DMS53 treated with DMSO at 0.1 percent for 48 hours (cell line): ENCODE measurements at regions not wholly inside any gene's neighbourhood (a gene's known extent, or its start where the extent isn't known, plus 50 kb on each side); places are given as distances from the start of the nearest gene placed in this dataset.

Source experiments
- DNase-seq: peaks from one replicate; lab custom pipeline; 2025; ENCODE audit not compliant: unreplicated experiment; lab: John Stamatoyannopoulos, UW

DNA sequence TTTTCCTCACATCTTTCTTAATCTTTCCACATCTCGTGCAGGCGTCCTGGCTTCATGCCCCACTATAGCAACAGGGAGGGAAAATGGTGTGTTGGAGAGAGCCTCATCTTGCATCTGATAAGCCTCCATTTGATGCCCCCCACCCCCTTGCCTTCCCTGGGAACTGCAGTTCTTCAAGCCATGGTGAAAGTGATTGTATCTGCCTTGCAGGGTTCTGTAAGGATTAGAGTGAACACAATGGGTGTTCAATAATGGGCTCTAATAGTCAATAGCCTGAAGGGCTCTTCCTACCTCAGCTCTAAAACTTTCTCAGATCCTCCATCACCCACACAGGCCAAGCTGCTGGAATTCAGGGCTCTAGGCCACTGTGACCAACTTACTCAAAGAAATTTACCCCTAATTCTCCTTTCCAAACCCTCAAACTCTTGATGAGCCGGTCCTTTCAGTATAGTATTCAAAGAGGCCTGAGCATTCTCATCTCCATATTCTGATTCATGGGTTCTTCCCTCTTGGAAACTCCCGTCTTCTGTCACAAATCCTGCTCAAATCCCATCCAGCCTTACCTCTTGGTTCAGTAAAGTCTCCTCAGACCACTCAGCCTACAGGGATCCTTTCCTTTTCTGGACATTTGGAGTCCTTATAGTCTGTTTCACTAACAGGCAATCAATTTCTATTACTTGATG lies 128.3 kb upstream of the TRIM2 start:
- no peak for DNase-seq

DNA sequence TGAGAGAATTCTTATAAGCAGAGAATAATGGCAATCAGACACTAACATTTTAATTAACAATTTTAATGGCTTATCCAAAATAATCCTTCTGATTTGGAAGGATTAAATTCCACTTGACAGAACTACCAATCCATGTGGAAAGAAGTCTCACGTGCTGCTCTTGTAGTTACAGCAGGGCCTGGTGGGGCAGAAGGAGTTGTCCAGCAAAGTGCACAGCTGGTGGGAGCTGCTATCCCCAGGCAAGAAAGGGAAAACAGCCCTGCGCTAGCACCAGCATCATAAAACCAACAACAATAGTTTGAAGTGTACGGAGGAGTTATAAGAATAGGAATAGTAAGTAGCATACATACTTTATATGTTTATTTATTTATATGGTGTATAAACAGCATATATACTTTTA lies 127.4 kb upstream of the TRIM2 start:
- no peak for DNase-seq

DNA sequence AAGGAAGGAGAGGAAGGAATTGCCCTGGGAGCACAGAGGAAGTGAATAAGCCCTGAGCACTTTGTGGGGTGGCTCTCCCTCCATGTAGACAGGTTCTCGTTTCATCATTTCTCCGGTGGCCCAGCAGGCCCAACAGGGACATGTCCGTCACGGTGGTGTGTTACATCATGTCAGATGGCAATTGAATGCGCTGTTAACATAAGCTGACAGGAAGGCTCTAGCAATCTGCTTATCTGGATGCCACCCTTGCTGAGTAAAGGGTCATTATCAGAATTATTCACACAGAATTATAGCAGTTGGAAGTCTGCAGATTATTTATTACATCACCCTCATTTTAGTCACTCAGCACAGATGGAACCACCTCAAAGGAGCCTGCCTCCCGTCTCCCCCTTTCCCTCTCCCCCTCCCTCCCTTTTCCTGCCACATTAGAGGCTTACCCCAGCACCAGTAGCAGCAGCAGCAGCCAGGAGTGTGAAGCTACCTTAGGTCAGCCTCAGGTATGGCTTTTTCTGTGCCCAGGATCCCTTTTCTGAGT lies 124.3 kb upstream of the TRIM2 start:
- no peak for DNase-seq

DNA sequence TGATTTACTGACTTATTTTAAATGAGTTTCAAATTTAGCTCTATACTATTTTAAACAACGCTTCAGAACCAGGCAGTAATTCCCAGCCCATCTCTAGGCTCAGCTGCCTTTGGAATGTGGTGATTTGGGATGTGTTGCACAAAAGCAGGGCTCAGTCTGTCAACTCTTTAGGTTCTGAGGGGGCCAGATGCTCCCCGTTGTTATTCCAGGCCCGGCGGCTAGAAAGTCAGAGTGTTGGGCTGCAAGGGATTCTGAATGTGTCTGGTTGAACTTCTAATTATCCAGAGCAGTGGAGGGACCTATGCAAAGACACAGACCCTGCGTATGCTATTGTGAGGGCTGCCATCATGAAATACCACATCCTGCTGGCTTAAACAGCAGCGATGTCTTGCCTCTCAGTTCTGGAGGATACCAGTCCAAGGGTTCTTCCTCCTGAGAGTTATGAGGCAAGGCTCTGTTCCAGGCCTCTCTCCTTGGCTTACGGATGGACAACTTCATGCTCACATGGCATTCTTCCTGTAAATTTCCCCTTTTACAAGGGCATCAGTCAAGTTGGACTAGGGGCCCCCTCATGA lies 123.2 kb upstream of the TRIM2 start:
- DNase-seq = no peak

DNA sequence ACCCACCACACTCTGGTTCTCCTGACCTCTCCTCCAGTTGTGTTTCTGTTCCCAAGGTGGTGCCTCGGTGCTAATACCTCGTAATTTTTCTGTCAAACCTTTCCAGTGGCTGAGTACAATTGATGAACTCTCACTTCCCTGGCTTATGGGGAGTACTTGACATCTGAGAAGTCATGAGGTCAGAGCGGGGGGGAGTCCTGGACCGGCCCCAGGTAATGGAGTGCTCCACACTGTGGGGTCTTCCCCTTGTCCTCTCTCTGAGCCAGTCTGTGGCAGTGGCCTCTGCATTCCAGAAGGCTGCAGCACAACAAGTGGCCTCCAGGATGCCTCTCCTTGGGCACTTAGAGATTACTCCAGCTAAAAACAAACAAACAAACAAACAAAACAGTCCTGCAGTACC lies 122.5 kb upstream of the TRIM2 start:
- DNase-seq = no peak

DNA sequence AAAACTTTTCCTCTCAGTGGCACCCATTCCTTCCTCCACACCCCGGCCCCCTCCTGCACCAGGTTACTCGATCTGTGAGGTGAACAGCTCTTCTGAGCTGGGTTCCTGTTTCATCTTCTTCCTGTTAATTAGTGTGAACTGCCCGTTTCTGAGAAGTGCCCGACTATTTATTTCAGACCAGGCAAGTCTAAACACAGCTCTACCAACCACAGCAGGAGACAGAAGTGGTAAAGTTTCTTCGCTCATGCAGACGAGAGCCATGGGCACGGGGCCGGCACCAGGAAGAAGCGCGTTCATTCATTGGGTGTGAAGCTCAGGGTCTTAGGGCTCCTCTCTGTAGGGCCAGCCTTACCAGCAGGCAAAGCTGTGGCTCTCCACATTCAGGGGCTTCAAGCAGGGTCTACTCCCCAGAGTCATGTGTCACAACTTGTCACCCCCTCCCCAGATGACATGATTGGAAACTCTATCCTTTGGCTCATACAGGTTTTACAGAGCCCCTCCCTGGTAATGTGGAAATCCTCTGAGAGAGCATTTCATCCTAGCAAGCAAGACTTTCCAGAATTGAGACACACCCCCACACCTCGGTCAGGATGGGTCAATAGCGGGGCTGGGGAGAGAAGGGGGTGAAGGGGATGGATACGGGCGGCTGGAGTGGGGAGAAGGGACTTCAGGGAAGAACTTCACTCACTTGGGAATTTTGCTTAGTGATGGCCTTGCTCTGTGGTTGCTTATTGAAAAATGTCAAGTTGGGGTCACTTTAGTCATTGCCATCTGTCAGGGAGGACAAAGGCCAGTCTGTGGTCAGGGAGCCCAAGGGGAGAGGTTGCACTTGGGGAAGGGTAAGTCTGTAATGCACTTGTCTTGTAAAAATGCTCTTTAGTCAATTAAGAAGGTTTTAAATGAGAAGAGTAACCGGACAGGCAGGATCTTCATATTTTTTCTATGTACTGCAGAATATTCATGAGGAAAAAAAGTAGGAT lies 121.6 kb upstream of the TRIM2 start:
- DNase-seq = no peak

DNA sequence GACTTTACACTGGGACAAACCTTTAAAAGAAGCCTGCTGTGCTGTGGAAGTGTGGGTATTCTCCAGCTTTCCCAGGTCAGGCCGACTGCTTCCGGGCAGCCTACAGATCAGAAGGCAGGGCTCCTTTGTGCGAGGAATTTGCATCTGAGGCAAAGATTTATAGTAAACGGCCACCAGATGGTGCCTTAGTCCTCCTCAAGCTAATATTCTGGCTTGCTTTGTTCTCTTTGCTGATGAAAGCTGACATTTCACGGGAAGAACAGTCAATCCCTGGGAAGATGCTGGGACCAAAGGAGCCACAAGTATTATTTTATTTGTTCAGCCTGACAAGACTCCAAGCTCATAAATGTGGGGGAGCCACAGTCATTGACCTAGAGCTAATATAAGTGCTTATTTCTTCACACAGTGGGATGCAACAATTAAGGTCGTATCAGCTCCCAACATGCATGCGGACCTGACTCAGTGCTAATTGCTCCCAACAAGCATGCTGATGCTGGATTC lies 120.7 kb upstream of the TRIM2 start:
- DNase-seq = peak; percentile 74

DNA sequence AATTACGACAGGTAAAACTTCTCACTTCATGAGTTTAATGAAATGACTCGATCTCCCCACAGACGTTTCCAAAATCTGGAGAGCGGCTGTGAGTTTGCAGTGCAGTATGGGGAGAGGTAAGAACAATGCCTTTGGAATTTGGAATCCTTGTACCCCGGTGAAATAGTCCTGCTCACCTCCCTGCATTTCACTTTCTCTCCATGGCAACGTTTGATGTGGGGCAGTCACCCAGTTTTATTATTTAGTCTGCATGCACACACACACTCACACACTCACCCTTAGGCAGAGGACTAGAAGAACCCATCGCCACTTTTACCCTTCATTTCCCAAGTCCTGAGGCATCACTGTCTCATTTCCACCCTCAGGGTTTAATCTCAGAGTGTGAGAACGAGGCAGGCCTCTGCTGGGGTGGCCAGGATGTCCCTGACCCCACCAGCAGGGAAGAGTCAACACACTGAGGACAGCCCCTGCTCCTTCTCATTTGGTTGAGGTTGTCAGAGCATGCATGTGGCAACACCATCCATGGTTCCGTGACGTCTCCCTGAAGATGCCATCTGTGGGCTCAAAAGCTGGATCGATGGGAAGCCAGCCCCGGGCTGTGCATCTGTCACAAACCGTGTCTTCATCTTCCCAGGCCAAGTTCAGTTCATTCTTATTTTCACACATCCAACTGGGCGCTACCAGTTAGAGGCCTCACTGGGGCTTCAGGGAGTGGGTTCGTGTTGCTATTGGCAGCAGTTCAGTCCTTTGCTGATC lies 119.8 kb upstream of the TRIM2 start:
- no peak for DNase-seq

DNA sequence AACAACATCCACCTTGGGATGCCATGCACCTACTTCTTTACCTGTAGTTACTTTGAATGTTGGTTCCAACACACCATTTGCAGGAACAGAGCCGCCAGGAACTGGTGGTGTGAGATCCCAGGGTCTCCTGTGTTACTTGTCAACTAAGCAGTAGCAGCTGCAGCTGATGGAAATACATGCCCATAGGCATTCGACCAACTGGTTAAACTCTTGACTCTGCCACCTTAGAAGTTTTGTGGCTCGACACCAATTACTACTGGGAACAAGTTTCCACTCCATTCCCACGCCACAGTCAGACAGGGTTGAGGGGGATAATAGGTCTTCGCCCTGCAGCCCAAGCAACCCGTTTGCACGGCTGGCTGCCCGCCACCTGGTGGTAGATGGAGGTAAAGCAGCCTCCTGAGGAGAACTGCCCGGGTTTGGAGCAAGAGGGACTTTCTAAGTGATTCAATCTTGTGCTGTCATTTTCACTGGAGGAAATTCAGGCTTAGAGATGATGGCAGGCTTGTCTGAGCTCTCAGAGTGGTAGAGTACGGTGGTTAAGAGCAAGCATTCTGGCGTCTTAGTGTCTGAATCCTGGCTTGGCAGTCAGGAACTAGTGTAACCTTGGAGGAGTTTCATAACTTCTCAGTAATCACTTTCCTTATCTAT lies 119.1 kb upstream of the TRIM2 start:
- peak; percentile 49 for DNase-seq

DNA sequence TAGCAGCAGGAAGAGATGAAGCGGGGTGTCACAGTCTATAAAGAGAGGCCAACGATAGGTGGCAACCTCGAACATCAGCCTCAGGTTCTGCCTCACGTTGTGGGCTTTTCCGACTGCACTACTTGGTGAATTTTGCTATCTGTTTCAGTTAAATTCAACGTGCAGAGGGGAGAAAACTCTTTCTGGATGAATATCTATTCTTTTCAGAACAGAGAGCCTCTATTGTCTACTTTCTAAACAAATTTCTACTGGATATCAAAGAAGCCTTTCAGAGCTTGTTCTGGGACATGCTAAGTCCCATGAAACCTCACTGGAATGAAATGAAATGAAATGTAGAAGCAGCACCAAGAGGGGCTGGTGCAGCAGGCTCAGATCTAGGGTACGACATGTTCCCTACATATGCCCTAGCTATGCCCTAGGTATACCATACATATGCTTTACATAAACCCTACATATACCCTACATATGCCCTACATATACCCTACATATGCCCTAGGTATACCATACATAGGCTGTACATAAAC lies 116.5 kb upstream of the TRIM2 start:
- no peak for DNase-seq

DNA sequence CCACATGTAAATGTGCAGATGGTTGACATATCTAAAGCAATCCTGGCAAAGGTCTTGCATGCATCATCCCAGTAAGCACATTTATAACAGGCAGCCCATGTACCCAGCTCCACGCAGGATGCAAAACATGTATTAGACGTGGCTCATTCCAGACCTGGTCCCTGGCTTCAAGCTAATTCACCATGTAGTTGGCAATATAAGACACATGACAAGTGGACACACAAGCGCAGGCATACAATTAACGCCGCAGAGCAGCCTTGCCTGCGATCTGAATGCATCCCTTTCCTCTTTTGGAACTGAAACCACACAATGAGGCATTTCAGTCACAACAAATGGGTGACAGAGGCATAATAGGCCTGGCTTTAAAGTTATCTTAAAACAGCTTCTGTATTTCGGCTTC lies 114.5 kb upstream of the TRIM2 start:
- DNase-seq = no peak

DNA sequence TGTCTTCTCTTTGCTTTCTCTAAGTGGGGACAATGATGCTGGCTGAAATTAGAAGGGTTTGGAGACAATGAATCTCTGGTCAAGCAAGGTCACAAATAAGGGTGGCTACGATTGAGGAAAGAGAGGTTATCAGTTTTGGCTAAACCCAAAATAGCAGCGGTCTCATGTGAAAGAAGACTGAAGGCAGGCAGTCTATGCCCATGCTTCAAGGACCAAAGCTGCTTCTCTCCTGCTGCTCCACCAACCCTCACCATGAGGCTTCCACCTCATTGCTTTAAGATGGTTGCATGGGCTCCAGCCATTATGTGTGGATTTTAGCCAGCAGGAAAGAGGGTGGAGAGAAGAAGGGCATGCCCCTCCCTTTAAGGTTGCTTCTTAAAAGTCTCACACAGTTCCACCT lies 114.1 kb upstream of the TRIM2 start:
- DNase-seq = no peak

DNA sequence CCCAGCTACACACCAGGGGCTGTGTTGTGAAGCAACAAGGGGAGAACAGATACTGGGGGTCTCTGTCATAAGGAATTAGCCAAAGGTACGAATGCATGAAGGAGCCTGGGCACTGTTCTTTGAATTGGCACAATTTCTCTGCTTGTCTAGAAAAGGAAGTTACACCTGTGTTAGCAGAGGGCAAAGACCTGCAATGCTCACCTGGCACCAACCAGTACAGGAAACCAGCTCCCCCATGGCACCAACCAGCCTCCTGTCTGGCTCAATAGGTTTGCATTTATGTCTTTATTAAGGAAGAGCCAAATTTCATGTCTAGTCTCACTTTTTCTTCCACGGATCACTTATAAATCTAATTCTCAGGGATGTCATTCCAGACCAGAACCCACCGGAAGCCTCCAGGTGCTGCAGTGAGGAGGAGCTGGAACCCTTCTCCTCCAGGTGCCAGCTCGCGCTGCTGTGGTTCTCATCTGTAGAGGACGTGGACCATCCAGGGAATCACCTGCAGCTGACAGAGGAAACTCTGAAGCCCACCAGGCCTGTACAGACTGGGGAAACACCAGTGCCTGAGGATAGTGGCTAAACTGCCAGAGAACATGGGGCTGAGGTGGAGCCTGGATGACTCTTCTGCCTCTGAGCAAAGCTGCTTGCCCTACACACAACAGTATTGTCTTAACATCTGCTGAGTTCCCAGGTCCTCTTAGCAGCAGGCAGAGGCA lies 113.4 kb upstream of the TRIM2 start:
- DNase-seq = no peak

DNA sequence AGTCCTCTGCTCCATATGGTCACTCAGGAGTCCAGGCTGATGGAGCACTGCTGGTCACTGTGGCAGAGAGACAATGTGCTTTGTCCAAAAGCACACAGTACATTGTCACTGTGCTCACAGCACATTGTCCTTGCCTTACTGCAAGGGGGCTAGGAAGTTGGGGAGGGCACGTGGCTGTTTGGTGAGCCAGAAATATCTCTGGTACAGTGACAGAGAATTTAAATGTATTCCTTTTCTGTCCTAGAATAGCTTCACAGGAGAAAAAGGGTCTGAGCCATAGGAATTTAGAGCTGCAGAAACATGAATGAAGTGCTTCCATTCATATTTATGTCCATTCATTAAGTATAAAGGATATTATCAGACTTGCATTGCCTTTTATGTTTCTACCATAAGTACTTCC lies 110.8 kb upstream of the TRIM2 start:
- no peak for DNase-seq

DNA sequence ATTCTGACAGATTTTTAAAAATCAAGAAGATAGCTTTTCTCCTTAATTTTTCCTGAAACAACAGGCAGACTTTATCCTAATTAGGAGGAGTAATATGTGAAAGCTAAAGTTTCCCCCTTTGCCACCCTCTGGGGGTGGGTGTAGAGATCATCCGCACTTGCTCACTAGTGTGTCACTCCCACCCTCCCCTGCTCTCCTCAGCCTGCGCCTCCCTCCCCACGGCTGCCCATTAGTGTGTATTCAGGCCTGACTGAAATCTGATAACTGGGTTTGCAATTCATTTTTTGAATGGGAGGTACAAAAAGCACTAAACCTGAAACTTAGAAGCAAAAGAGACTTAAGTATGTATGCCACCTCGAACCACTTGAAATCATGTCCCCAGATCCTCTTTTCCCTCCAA lies 110.4 kb upstream of the TRIM2 start:
- DNase-seq = no peak

DNA sequence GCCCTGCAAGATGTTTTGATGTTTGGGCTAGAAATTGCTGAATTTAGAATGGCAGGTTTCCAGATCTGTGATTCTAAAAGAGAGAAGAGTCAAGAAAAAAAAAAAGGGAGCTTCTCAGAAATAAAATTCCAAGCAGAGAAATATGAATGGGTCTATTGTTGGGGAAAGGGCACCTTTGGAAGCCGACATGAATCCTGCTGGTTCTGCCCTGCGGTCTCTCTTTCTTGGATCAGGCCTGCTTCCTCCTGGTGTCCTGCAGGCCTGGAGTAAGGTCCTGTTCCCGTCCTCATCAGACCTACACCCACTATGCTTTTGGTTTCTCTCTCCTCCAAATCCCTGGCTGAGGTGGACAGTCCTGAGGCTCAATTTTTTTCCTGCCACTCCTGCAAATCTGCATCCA lies 109.8 kb upstream of the TRIM2 start:
- no peak for DNase-seq

DNA sequence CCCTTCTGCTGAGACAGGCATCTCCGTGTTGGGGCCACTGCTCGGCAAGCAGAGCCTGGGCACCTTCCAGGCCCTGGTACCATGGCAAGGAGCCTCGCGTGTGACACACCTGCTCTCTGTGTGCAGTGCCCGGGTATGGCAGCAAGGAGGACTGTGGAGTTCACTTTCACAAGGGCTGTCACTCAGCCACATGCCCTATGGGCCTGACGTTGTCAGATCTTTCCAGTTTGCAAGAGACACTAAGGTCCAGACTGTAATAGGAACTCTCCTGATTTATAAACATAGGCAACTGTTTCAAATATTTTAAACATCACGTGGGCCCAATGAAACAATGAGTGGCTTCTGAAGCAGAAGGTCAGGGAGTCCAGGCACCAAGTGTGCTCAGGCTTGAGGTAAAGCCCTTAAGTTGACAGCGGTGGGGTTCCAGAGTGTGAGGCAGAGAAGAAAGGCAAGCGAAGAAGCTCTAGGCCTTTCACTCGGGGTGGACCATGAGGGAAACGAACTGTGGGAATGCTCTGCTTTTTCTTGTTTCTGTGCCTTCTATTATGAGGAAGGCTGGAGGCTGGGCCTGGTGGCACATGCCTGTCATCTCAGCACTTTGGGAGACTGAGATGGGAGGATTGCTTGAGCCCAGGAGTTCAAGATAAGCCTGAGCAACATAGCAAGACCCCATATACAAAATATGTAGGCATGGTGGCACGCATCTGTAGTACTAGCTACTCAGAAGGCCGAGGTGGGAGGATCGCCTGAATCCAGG lies 108.6 kb upstream of the TRIM2 start:
- no peak for DNase-seq

DNA sequence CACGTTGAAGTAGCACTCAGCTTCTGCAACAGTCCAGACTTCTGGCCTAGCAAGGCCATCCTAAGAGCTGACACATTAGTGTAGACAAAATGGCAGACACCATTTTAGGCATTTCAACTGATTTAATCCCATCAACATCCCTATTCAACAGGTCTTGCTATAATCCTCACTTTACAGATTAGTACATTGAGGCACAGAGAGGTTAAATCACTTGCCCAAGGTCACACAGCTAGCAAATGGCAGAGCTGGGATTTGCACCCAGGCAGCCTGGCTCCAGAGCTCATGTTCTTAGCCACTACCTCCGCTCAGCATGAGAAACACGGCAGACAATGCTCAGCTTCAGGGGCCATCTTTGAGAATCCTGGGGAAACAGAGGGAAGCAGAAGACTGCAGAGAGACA lies 107.9 kb upstream of the TRIM2 start:
- DNase-seq = no peak

DNA sequence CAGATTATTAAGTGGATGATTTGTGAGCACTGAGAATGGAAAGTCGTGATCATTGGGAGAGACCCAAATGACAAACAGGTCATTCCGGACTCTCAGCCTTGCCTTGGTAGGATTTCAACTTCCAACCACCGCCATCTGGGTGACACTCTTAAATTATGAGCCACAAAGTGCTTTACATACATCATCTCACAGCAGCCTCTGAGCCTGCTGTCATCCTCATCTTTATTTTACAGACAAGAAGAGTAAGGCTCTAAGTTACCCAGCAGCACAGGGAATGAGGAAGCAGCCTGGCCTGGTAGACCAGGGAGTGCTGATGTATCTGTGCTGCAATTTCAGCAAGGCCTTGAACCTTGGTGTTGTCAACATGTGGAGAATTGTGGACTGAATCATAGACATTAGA lies 105.8 kb upstream of the TRIM2 start:
- DNase-seq = no peak
